GM12865 (cell line): ENCODE measurements at regions not wholly inside any gene's neighbourhood (a gene's known extent, or its start where the extent isn't known, plus 50 kb on each side); places are given as distances from the start of the nearest gene placed in this dataset.

Source experiments
- DNase-seq: peaks from one replicate; pipeline ENCODE4 v3.0.0; 2010; ENCODE audit warnings: low read depth
- H3K4me3 ChIP-seq: 2 replicates; pipeline ENCODE4 v1.5.1; 2011; ENCODE audit warnings: mild to moderate bottlenecking, low read depth, low read length, control low read depth
- CTCF ChIP-seq: IDR thresholded peaks from 2 replicates; pipeline ENCODE4 v1.5.1; 2011; ENCODE audit warnings: low read length, control low read depth, low read depth, inconsistent platforms; ENCODE audit not compliant: insufficient read depth; ENCODE audit errors: missing control alignments

DNA sequence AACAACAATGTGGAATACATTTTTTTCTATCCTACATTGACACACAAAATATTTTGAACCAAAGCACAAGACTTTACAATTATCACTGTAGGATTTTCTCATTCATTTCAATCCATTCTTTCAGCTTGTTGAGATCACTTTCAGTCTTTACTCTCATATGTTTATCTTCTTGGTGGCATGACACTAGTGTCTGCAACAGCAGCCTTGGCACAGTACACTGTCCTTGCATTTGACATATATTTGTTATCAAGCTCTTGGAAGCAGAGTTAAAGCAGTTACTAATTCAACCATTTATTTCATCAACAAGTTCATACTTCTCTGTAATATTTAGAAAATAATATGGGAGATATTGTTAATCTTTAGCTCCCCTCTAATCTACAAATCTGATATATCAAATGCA, 922.4 kb upstream of the ADGRL2 start:
- no peak overlapping the region for H3K4me3 ChIP-seq
- no peak for DNase-seq
- TF ChIP-seq CTCF: no peak

DNA sequence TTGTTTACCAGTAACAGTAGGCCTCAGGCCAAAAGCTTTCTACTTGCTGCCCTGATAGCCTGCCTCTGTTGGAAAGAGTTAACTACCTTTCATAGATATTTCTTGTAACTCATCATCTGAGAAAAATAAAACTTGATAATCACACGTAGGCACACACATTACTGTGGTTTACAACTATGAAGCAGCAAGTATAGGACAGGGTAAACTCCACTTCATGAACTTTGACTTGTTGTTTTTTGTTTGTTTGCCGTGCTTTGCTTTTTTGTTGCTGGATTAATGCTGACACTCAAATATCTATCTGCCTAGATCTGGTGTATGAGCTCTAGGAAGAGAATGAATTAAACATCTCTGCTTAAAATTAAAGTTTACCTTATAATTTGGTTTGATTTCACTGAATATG, 924.7 kb upstream of the ADGRL2 start:
- no peak for TF ChIP-seq CTCF
- no peak for DNase-seq
- no peak overlapping the region for H3K4me3 ChIP-seq

DNA sequence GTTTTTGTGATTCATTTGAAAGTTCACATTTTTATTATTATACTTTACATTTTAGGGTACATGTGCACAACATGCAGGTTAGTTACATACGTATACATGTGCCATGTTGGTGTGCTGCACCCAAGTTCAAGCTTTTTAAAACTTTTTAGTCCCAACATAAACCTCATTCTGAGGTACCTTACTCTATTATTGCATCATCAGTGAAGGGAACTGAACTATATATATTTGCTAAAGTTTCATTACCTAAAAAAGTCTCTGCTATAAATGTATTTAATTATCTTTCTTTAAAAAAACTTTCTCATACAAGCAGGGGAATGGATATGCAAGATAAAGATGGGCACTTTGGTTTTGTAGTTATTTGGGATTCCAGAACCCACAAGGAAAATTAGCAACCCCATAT, 931.4 kb upstream of the ADGRL2 start:
- no peak for TF ChIP-seq CTCF
- DNase-seq: no peak
- H3K4me3 ChIP-seq: no peak overlapping the region

DNA sequence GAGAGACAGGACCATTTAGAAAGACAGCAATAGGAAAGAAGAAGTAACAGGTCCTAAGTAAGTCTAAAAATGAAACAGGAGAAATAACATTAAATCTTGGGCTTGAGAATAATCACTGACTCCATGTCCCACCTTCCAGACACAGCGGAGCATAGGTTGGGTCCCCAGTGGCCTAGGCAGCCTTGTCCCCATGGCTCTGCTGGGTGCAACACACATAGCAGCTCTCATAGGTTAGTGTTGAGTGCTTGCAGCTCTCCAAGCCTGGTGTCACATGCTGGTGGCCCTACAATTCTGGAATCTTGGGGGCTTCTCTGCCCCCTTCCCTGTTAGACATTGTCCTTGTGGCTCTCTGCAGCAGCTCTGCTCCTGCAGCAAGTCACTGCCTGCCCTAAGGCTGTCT, 952.8 kb upstream of the ADGRL2 start:
- H3K4me3 ChIP-seq: no peak overlapping the region
- TF ChIP-seq CTCF: no peak
- DNase-seq: no peak

- DNase-seq: no peak
- no peak overlapping the region for H3K4me3 ChIP-seq
- TF ChIP-seq CTCF: no peak
These were observed 953.8 kb upstream of the ADGRL2 start for GRCh38 chr1:80846966-80847365.

DNA sequence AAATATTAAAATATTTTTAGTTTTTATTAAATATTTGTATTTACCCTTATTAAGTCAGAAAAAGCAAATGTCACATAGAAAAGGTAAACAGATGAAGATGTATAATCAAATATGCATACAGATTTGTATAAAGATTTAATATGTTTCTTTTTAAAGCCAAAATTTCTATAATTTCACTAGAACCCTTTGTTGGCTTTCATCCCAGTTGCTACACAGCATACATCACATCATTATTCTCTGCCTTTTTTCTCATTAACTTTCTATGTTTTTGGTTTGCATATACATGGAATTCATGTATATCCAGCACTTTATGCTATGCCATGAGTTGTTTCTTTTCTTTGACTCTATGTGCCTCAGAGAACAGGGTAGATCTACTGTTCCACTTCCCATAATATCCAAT, 957.9 kb upstream of the ADGRL2 start:
- no peak for DNase-seq
- no peak overlapping the region for H3K4me3 ChIP-seq
- TF ChIP-seq CTCF: no peak

GRCh38 chr1:80841261-80841660, 959.5 kb upstream of the ADGRL2 start:
- no peak overlapping the region for H3K4me3 ChIP-seq
- DNase-seq: no peak
- TF ChIP-seq CTCF: no peak
